ENCODE measurements at regions not wholly inside any gene's neighbourhood (a gene's known extent, or its start where the extent isn't known, plus 50 kb on each side); places are given as distances from the start of the nearest gene placed in this dataset.

DNA sequence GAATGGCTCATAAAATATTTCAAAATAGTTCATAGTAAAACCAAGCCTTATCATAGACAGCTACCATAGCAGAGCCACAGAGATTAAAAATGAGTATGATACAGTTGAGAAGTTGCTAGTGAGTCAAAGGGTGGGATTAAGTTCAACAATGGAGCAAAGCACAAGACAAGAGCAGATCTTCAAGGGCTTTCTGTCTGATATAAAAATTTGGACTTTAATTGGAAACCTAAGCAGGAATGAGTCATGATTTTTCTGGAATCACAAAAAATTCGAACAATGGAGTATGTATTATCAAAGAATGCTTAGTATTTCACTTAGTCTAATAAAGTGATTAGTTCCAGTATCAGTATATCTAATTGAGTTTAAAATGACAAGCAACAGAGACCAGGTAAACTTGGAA lies 487.3 kb upstream of the NETO1 start:
- TF ChIP-seq, protein P1, sequence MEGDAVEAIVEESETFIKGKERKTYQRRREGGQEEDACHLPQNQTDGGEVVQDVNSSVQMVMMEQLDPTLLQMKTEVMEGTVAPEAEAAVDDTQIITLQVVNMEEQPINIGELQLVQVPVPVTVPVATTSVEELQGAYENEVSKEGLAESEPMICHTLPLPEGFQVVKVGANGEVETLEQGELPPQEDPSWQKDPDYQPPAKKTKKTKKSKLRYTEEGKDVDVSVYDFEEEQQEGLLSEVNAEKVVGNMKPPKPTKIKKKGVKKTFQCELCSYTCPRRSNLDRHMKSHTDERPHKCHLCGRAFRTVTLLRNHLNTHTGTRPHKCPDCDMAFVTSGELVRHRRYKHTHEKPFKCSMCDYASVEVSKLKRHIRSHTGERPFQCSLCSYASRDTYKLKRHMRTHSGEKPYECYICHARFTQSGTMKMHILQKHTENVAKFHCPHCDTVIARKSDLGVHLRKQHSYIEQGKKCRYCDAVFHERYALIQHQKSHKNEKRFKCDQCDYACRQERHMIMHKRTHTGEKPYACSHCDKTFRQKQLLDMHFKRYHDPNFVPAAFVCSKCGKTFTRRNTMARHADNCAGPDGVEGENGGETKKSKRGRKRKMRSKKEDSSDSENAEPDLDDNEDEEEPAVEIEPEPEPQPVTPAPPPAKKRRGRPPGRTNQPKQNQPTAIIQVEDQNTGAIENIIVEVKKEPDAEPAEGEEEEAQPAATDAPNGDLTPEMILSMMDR (IDR thresholded peaks at IDR 0.05), result no peak
- TF ChIP-seq POLR2A (IDR thresholded peaks at IDR 0.05), result no peak

Data from thyroid gland (tissue), 4 donors.